Liver (tissue), 8 donors: ENCODE measurements at regions not wholly inside any gene's neighbourhood (a gene's known extent, or its start where the extent isn't known, plus 50 kb on each side); places are given as distances from the start of the nearest gene placed in this dataset.

Source experiments
- DNase-seq: peaks from one replicate; pipeline ENCODE4 v3.0.0-alpha.2; 2017; ENCODE audit warnings: low spot score
- H3K27ac ChIP-seq, 2 donors: one replicate each; pipeline ENCODE4 v1.7.0; 2013; ENCODE audit warnings: inconsistent platforms in 2 of 2, low read length in 2 of 2, control low read depth in 1 of 2, low read depth in 1 of 2, mild to moderate bottlenecking in 1 of 2
- H3K27me3 ChIP-seq, 4 donors: one replicate each; pipeline versions ENCODE4 v1.6.1 to v1.7.0; 2013; ENCODE audit warnings: low read length in 3 of 4, inconsistent platforms in 1 of 4, mild to moderate bottlenecking in 1 of 4, moderate library complexity in 1 of 4; ENCODE audit not compliant: control insufficient read depth in 4 of 4, insufficient read depth in 4 of 4
- H3K36me3 ChIP-seq, 4 donors: one replicate each; pipeline versions ENCODE4 v1.6.1 to v1.7.0; 2013; ENCODE audit warnings: low read length in 3 of 4, mild to moderate bottlenecking in 3 of 4, low read depth in 1 of 4, moderate library complexity in 1 of 4; ENCODE audit not compliant: control insufficient read depth in 4 of 4, insufficient read depth in 3 of 4
- H3K4me1 ChIP-seq, 4 donors: one replicate each; pipeline versions ENCODE4 v1.6.1 to v1.7.0; 2013; ENCODE audit warnings: low read length in 3 of 4, mild to moderate bottlenecking in 3 of 4, moderate library complexity in 1 of 4; ENCODE audit not compliant: control insufficient read depth in 4 of 4, insufficient read depth in 4 of 4
- H3K4me3 ChIP-seq, 3 donors: one replicate each; pipeline versions ENCODE4 v1.6.1 to v1.7.0; 2013; ENCODE audit warnings: low read length in 3 of 3, control low read depth in 1 of 3, low read depth in 1 of 3, mild to moderate bottlenecking in 1 of 3
- H3K9ac ChIP-seq, 2 donors: one replicate each; pipeline ENCODE4 v1.7.0; 2013; ENCODE audit warnings: low read length in 2 of 2, mild to moderate bottlenecking in 2 of 2, moderate library complexity in 2 of 2, control low read depth in 1 of 2, low read depth in 1 of 2
- H3K9me3 ChIP-seq, 4 donors: one replicate each; pipeline versions ENCODE4 v1.6.1 to v1.7.0; 2013; ENCODE audit warnings: low read length in 3 of 4; ENCODE audit not compliant: control insufficient read depth in 4 of 4
- EGR1 ChIP-seq, 2 donors: IDR thresholded peaks; 2 replicates each; pipeline ENCODE4 v1.6.1; 2016 to 2018; ENCODE audit warnings: antibody characterized with exemption in 2 of 2, low read depth in 2 of 2
- FOXA1 ChIP-seq: IDR thresholded peaks from 2 replicates; pipeline ENCODE4 v1.6.1; 2016; ENCODE audit warnings: antibody characterized with exemption
- FOXA2 ChIP-seq: IDR thresholded peaks from 2 replicates; pipeline ENCODE4 v1.6.1; 2016; ENCODE audit warnings: antibody characterized with exemption
- GABPA ChIP-seq, 2 donors: IDR thresholded peaks in 1 of 2; conservative IDR thresholded peaks in 1 of 2; 2 replicates each; pipeline ENCODE4 v1.6.1; 2016; ENCODE audit warnings: antibody characterized with exemption in 2 of 2, mild to moderate bottlenecking in 1 of 2, moderate library complexity in 1 of 2
- HNF4A ChIP-seq, 2 donors: conservative IDR thresholded peaks; 2 replicates each; pipeline ENCODE4 v1.6.1; 2016; ENCODE audit warnings: antibody characterized with exemption in 2 of 2, mild to moderate bottlenecking in 2 of 2
- HNF4G ChIP-seq: IDR thresholded peaks from 2 replicates; pipeline ENCODE4 v1.6.1; 2016; ENCODE audit warnings: antibody characterized with exemption
- JUND ChIP-seq, 2 donors: IDR thresholded peaks; 2 replicates each; pipeline ENCODE4 v1.6.1; 2016; ENCODE audit warnings: antibody characterized with exemption in 2 of 2
- NR2F2 ChIP-seq: IDR thresholded peaks from 2 replicates; pipeline ENCODE4 v1.6.1; 2016; ENCODE audit warnings: antibody characterized with exemption
- RAD21 ChIP-seq, 2 donors: IDR thresholded peaks; 2 replicates each; pipeline ENCODE4 v1.6.1; 2016; ENCODE audit warnings: antibody characterized with exemption in 2 of 2, mild to moderate bottlenecking in 2 of 2
- RXRA ChIP-seq, 2 donors: IDR thresholded peaks; 2 replicates each; pipeline ENCODE4 v1.6.1; 2017 to 2018; ENCODE audit warnings: antibody characterized with exemption in 2 of 2, mild to moderate bottlenecking in 1 of 2
- SP1 ChIP-seq: IDR thresholded peaks from 2 replicates; pipeline ENCODE4 v1.6.1; 2018; ENCODE audit warnings: antibody characterized with exemption, mild to moderate bottlenecking
- TAF1 ChIP-seq: conservative IDR thresholded peaks from 2 replicates; pipeline ENCODE4 v1.6.1; 2016; ENCODE audit warnings: antibody characterized with exemption, mild to moderate bottlenecking
- YY1 ChIP-seq: IDR thresholded peaks from 2 replicates; pipeline ENCODE4 v1.6.1; 2016; ENCODE audit warnings: antibody characterized with exemption, mild to moderate bottlenecking
- WGBS: extraction: QIAGEN DNeasy Blood & Tissue Kit; methylation state at CpG from one replicate; pipeline ENCODE4 v1.1.7; 2013; 5-methylcytosine and 5-hydroxymethylcytosine counted together
- TF ChIP-seq, protein P1 (sequence below): IDR thresholded peaks from 2 replicates; pipeline ENCODE4 v1.6.1; 2016; ENCODE audit warnings: antibody characterized with exemption
- TF ChIP-seq, protein P2 (sequence below): IDR thresholded peaks from 2 replicates; pipeline ENCODE4 v1.6.1; 2016; ENCODE audit warnings: antibody characterized with exemption
- TF ChIP-seq, protein P3 (sequence below): fragments of 150-350 bp; IDR thresholded peaks from 2 replicates; pipeline ENCODE4 v1.5.1; 2017; ENCODE audit warnings: improper control_type of control experiment, low read depth, low read length; ENCODE audit not compliant: missing input control
- TF ChIP-seq, protein P4 (sequence below): IDR thresholded peaks from 2 replicates; pipeline ENCODE4 v1.6.1; 2016; ENCODE audit warnings: antibody characterized with exemption
- TF ChIP-seq, protein P5 (sequence below): IDR thresholded peaks from 2 replicates; pipeline ENCODE4 v1.6.1; 2016; ENCODE audit warnings: antibody characterized with exemption, mild to moderate bottlenecking
- donor health status: healthy.
- donor health status: healthy.
- donor health status: healthy.
- donor health status: healthy.
- donor health status: healthy.

DNA sequence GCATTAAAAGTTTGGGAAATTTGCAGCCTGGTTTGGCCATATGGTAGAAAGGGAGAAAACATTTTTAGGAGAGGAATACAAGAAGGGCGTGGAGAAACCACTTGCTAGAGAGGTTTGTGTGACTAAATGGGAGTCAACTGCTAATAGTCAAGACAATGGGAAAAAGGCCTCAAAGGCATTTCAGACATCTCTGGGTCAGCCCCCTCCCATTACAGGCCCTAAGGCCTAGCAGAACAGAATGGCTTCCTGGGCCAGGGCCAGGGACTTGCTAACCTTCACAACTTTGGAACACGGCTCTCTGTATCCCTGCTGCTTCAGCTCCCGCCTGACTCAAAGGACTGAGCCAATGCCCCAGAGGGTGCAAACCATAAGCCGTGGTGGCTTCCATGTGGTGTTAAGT lies 752.3 kb upstream of the ADAMTS5 start:
- Histone ChIP-seq H3K4me3 (no peak overlapping the region), H3K4me1 (no peaks in the 10 kb centered on the region), H3K27ac (no peak overlapping the region), H3K9ac (no peak overlapping the region), H3K27me3 (no peaks in the 10 kb centered on the region), H3K9me3 (no peaks in the 10 kb centered on the region), H3K36me3 (no peaks in the 10 kb centered on the region)
- 94% methylated on average over 4 of the region's 4 CpGs for WGBS
- no peak for TF ChIP-seq YY1
- TF ChIP-seq TAF1, result no peak
- TF ChIP-seq HNF4A (conservative IDR thresholded peaks at IDR 0.05), result no peak
- TF ChIP-seq, protein P1, sequence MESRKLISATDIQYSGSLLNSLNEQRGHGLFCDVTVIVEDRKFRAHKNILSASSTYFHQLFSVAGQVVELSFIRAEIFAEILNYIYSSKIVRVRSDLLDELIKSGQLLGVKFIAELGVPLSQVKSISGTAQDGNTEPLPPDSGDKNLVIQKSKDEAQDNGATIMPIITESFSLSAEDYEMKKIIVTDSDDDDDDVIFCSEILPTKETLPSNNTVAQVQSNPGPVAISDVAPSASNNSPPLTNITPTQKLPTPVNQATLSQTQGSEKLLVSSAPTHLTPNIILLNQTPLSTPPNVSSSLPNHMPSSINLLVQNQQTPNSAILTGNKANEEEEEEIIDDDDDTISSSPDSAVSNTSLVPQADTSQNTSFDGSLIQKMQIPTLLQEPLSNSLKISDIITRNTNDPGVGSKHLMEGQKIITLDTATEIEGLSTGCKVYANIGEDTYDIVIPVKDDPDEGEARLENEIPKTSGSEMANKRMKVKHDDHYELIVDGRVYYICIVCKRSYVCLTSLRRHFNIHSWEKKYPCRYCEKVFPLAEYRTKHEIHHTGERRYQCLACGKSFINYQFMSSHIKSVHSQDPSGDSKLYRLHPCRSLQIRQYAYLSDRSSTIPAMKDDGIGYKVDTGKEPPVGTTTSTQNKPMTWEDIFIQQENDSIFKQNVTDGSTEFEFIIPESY, result no peak
- no peak for TF ChIP-seq GABPA (IDR thresholded peaks at IDR 0.05 in 1 of 2, conservative IDR thresholded peaks at IDR 0.05 in 1 of 2)
- no peak for TF ChIP-seq FOXA1
- TF ChIP-seq EGR1 (IDR thresholded peaks at IDR 0.05; ENCODE audit: low read depth in 2 of 2), result no peak
- TF ChIP-seq, protein P2, sequence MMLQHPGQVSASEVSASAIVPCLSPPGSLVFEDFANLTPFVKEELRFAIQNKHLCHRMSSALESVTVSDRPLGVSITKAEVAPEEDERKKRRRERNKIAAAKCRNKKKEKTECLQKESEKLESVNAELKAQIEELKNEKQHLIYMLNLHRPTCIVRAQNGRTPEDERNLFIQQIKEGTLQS, result no peak
- no peak for TF ChIP-seq RXRA (IDR thresholded peaks at IDR 0.05)
- TF ChIP-seq RAD21 (IDR thresholded peaks at IDR 0.05), result no peak
- TF ChIP-seq, protein P3, sequence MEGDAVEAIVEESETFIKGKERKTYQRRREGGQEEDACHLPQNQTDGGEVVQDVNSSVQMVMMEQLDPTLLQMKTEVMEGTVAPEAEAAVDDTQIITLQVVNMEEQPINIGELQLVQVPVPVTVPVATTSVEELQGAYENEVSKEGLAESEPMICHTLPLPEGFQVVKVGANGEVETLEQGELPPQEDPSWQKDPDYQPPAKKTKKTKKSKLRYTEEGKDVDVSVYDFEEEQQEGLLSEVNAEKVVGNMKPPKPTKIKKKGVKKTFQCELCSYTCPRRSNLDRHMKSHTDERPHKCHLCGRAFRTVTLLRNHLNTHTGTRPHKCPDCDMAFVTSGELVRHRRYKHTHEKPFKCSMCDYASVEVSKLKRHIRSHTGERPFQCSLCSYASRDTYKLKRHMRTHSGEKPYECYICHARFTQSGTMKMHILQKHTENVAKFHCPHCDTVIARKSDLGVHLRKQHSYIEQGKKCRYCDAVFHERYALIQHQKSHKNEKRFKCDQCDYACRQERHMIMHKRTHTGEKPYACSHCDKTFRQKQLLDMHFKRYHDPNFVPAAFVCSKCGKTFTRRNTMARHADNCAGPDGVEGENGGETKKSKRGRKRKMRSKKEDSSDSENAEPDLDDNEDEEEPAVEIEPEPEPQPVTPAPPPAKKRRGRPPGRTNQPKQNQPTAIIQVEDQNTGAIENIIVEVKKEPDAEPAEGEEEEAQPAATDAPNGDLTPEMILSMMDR, result no peak
- no peak for TF ChIP-seq HNF4G
- TF ChIP-seq FOXA2, result no peak
- TF ChIP-seq SP1, result no peak
- TF ChIP-seq NR2F2, result no peak
- DNase-seq, result no peak

DNA sequence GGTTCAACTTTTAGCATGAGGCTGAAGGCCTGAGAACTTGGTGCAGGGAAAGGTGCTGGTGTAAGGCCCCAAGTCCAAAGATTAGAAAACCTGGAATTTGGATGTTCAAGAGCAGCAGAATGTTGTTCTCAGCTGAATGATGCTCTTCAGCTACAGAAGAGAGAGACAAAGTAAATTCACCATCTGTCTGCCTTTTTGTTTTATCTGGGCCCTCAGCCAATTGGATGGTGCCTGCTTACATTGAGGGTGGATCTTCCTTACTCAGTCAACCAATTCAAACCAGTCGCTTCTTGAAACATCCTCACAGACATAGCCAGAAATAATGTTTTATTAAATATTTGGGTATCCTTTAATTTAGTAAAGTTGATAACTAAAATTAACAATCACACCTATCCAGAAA lies 748.2 kb upstream of the ADAMTS5 start:
- Histone ChIP-seq H3K4me1 (no peaks in the 10 kb centered on the region), H3K36me3 (no peaks in the 10 kb centered on the region), H3K9me3 (no peaks in the 10 kb centered on the region), H3K9ac (no peak overlapping the region), H3K27me3 (no peaks in the 10 kb centered on the region), H3K4me3 (no peak overlapping the region), H3K27ac (no peak overlapping the region)
- WGBS, result 90% methylated on average over 1 of the region's 1 CpG
- DNase-seq, result no peak
- TF ChIP-seq HNF4A (conservative IDR thresholded peaks at IDR 0.05) (no peak), JUND (IDR thresholded peaks at IDR 0.05) (no peak), FOXA1 (no peak), GABPA (IDR thresholded peaks at IDR 0.05 in 1 of 2, conservative IDR thresholded peaks at IDR 0.05 in 1 of 2) (no peak), EGR1 (IDR thresholded peaks at IDR 0.05; ENCODE audit: low read depth in 2 of 2) (no peak), RXRA (IDR thresholded peaks at IDR 0.05) (no peak), SP1 (no peak), HNF4G (no peak)
- TF ChIP-seq, protein P4, sequence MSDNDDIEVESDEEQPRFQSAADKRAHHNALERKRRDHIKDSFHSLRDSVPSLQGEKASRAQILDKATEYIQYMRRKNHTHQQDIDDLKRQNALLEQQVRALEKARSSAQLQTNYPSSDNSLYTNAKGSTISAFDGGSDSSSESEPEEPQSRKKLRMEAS, result no peak
- TF ChIP-seq, protein P2, result no peak
- TF ChIP-seq, protein P5, sequence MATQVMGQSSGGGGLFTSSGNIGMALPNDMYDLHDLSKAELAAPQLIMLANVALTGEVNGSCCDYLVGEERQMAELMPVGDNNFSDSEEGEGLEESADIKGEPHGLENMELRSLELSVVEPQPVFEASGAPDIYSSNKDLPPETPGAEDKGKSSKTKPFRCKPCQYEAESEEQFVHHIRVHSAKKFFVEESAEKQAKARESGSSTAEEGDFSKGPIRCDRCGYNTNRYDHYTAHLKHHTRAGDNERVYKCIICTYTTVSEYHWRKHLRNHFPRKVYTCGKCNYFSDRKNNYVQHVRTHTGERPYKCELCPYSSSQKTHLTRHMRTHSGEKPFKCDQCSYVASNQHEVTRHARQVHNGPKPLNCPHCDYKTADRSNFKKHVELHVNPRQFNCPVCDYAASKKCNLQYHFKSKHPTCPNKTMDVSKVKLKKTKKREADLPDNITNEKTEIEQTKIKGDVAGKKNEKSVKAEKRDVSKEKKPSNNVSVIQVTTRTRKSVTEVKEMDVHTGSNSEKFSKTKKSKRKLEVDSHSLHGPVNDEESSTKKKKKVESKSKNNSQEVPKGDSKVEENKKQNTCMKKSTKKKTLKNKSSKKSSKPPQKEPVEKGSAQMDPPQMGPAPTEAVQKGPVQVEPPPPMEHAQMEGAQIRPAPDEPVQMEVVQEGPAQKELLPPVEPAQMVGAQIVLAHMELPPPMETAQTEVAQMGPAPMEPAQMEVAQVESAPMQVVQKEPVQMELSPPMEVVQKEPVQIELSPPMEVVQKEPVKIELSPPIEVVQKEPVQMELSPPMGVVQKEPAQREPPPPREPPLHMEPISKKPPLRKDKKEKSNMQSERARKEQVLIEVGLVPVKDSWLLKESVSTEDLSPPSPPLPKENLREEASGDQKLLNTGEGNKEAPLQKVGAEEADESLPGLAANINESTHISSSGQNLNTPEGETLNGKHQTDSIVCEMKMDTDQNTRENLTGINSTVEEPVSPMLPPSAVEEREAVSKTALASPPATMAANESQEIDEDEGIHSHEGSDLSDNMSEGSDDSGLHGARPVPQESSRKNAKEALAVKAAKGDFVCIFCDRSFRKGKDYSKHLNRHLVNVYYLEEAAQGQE, result no peak
- TF ChIP-seq, protein P3, result no peak
- TF ChIP-seq, protein P1, result no peak
